ENCODE measurements at regions not wholly inside any gene's neighbourhood (a gene's known extent, or its start where the extent isn't known, plus 50 kb on each side); places are given as distances from the start of the nearest gene placed in this dataset.

DNA sequence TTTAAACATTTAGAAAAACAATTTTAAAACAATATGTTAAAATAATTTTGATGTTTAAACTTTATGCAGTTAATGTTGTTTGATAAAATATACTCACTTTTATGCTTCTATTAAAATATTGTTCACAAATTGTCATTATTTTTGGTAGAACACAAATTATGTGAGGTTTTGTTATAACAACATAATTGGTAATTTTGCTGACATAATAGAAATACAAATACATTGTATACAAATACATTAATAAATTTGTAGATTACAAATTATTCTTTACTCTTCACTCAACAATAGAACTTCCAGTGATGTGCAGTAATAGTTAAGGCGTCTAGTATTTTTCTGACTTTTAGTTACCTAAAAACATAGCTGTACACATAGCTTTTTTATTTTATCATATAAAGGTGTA, 1472.4 kb upstream of the ADGRL3 start:
- H3K4me3 ChIP-seq = no peak overlapping the region
- no peak for DNase-seq
- 96 to 98% methylated on average over 1 of the region's 1 CpG for WGBS, 2 donors

DNA sequence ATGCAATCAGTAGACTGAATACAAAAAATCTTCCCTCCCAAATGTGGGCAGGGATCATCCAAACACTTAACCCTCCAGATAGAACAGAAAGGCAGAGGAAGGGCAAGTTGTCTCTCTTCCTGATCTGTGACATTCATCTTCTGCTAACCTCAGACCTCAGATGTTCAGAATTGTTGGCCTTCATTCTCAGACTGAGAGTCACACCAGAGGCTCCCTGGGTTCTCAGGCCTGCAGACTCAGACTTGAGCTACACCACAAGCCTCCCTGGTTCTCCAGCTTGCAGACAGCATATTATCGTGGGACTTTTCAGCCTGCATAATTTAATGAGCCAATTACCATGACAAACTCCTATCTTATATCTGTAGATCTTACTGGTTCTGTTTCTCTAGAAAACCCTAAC, 1471.6 kb upstream of the ADGRL3 start:
- Histone ChIP-seq H3K9me3 (no peaks in the 10 kb centered on the region), H3K4me3 (no peak overlapping the region), H3K36me3 (ENCODE audit: low read depth, missing control alignments) (no peaks in the 10 kb centered on the region), H3K27me3 (no peaks in the 10 kb centered on the region), H3K4me1 (no peaks in the 10 kb centered on the region), H3K27ac (no peak overlapping the region)
- TF ChIP-seq, protein P1, sequence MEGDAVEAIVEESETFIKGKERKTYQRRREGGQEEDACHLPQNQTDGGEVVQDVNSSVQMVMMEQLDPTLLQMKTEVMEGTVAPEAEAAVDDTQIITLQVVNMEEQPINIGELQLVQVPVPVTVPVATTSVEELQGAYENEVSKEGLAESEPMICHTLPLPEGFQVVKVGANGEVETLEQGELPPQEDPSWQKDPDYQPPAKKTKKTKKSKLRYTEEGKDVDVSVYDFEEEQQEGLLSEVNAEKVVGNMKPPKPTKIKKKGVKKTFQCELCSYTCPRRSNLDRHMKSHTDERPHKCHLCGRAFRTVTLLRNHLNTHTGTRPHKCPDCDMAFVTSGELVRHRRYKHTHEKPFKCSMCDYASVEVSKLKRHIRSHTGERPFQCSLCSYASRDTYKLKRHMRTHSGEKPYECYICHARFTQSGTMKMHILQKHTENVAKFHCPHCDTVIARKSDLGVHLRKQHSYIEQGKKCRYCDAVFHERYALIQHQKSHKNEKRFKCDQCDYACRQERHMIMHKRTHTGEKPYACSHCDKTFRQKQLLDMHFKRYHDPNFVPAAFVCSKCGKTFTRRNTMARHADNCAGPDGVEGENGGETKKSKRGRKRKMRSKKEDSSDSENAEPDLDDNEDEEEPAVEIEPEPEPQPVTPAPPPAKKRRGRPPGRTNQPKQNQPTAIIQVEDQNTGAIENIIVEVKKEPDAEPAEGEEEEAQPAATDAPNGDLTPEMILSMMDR (IDR thresholded peaks at IDR 0.05) = no peak
- 50 to 63% methylated on average over 1 of the region's 1 CpG for WGBS, 2 donors
- no peak for DNase-seq
- intact Hi-C loops (cut with DNase I; ENCODE audit: low total_unique reads) = no loop called here

More for the DNA sequence above, 1472.4 kb upstream of the ADGRL3 start:
- intact Hi-C loops (cut with DNase I; ENCODE audit: low total_unique reads) = no loop called here
- TF ChIP-seq, protein P1 (IDR thresholded peaks at IDR 0.05) = no peak
- TF ChIP-seq POLR2A (IDR thresholded peaks at IDR 0.05) = no peak
- Histone ChIP-seq H3K27ac (no peak overlapping the region), H3K9me3 (no peaks in the 10 kb centered on the region), H3K27me3 (no peaks in the 10 kb centered on the region), H3K36me3 (ENCODE audit: low read depth, missing control alignments) (no peaks in the 10 kb centered on the region), H3K4me1 (no peaks in the 10 kb centered on the region)

DNA sequence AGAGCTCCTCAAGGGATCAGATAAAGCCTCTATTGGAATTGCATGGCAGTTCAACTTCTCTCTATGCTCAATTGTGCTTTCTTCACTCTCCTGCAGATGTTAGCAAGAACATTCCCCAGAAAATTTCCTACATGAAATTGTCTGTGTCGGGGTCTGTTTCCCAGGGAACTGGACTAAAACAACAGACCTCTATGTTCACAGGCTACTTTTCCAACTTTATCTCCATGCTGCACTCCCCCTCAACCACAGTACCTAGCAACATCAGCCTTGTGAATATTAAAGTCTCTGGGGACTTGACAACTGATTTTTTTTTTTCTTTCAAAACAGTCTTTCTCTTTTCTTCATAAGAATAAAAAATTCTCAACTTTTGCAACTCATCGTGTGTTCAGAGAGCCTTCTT, 1470.8 kb upstream of the ADGRL3 start:
- DNase-seq = no peak
- H3K9me3 ChIP-seq = no peaks in the 10 kb centered on the region
- no peaks in the 10 kb centered on the region for H3K36me3 ChIP-seq (ENCODE audit: low read depth, missing control alignments)
- H3K4me3 ChIP-seq = no peak overlapping the region
- TF ChIP-seq, protein P1 (IDR thresholded peaks at IDR 0.05) = no peak
- H3K27me3 ChIP-seq = no peaks in the 10 kb centered on the region
- 45 to 46% methylated on average over 2 of the region's 2 CpGs for WGBS, 2 donors
- intact Hi-C loops (cut with DNase I; ENCODE audit: low total_unique reads) = no loop called here
- H3K27ac ChIP-seq = no peak overlapping the region
- H3K4me1 ChIP-seq = no peaks in the 10 kb centered on the region

DNA sequence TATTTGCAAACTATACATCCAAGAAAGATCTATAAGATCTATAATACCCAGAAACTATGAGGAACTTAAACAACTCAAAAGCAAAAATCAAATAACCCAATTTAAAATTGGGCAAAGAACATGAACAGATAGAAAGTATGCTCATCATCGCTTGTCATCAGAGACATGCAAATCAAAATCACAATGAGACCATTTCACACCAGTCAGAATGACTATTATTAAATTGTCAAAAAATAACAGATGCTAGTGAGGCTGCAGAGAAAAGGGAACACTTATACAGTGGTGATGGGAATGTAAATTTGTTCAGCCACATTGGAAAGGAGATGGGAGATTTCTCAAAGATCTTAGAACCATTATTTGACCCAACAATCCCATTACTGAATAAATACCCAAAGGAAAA, 1451.7 kb upstream of the ADGRL3 start:
- no peaks in the 10 kb centered on the region for H3K4me1 ChIP-seq
- no peak overlapping the region for H3K27ac ChIP-seq
- no peaks in the 10 kb centered on the region for H3K9me3 ChIP-seq
- no peaks in the 10 kb centered on the region for H3K27me3 ChIP-seq
- 73 to 74% methylated on average over 1 of the region's 1 CpG for WGBS, 2 donors
- TF ChIP-seq, protein P1 (IDR thresholded peaks at IDR 0.05) = no peak
- TF ChIP-seq POLR2A (IDR thresholded peaks at IDR 0.05) = no peak
- H3K4me3 ChIP-seq = no peak overlapping the region
- intact Hi-C loops (cut with DNase I; ENCODE audit: low total_unique reads) = no loop called here
- no peaks in the 10 kb centered on the region for H3K36me3 ChIP-seq (ENCODE audit: low read depth, missing control alignments)
- DNase-seq = no peak

DNA sequence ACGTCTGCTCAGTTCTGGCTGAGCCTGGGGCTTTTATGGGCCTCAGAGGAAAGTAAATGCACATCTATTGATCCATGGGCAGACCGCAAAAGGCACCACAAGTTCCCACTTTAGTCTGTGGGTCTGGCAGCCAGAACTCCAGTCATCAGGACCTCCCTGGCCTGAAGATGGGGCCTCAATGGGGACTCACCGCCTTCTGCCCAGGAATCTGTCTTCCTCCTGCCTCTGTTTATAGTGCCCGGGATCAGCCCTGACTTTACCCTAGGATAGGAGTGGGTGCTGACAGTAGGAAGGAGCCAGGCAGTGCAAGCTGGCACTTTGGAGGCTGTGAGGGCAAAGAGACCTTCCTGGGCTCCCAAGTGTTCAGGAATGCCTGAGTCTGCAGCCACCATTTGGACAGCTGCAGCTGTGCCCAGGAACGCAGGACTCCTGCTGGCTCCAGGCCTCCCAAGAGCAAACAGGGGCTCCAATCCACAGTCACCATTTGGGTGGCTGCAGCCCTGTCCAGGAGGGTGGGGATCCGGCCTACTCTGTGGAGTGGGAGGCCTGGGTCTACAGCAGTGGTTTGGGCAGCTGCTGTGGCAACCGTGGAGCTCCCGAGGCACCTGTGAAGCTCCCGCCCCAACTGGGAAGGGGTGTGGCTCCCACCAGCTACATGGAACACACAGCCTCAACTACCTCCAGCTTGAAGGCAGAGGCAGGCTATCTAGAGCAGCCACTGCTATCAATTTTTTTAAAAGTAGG, 1440.9 kb upstream of the ADGRL3 start:
- H3K4me3 ChIP-seq = no peak overlapping the region
- no peak for DNase-seq
- no peaks in the 10 kb centered on the region for H3K36me3 ChIP-seq (ENCODE audit: low read depth, missing control alignments)
- H3K27ac ChIP-seq = no peak overlapping the region
- TF ChIP-seq POLR2A (IDR thresholded peaks at IDR 0.05) = no peak
- TF ChIP-seq, protein P1 (IDR thresholded peaks at IDR 0.05) = no peak
- no peaks in the 10 kb centered on the region for H3K4me1 ChIP-seq
- H3K9me3 ChIP-seq = no peaks in the 10 kb centered on the region
- 89 to 96% methylated on average over 4 to 9 of the region's 9 CpGs for WGBS, 2 donors
- no peaks in the 10 kb centered on the region for H3K27me3 ChIP-seq
- intact Hi-C loops (cut with DNase I; ENCODE audit: low total_unique reads) = no loop called here

Measured in testis (tissue), 2 donors.